Esophagus muscularis mucosa (tissue), 3 donors: ENCODE measurements at regions not wholly inside any gene's neighbourhood (a gene's known extent, or its start where the extent isn't known, plus 50 kb on each side); places are given as distances from the start of the nearest gene placed in this dataset.

Experiments used
- POLR2AphosphoS5 ChIP-seq, 2 donors: sonication (generic); formaldehyde crosslinking; IDR thresholded peaks; one replicate each; pipeline ENCODE4 v1.6.1; 2017; ENCODE audit warnings: antibody characterized with exemption in 2 of 2
- TF ChIP-seq, protein P1 (sequence below), 3 experiments: fragments of 200-600 bp in 2 of 3; fragments of 450-650 bp in 1 of 3; sonication (generic) in 2 of 3; IDR thresholded peaks; one replicate each; pipeline ENCODE4 v1.5.1; 2017 to 2019; ENCODE audit warnings: antibody characterized with exemption in 3 of 3, mild to moderate bottlenecking in 2 of 3, moderate library complexity in 1 of 3

DNA sequence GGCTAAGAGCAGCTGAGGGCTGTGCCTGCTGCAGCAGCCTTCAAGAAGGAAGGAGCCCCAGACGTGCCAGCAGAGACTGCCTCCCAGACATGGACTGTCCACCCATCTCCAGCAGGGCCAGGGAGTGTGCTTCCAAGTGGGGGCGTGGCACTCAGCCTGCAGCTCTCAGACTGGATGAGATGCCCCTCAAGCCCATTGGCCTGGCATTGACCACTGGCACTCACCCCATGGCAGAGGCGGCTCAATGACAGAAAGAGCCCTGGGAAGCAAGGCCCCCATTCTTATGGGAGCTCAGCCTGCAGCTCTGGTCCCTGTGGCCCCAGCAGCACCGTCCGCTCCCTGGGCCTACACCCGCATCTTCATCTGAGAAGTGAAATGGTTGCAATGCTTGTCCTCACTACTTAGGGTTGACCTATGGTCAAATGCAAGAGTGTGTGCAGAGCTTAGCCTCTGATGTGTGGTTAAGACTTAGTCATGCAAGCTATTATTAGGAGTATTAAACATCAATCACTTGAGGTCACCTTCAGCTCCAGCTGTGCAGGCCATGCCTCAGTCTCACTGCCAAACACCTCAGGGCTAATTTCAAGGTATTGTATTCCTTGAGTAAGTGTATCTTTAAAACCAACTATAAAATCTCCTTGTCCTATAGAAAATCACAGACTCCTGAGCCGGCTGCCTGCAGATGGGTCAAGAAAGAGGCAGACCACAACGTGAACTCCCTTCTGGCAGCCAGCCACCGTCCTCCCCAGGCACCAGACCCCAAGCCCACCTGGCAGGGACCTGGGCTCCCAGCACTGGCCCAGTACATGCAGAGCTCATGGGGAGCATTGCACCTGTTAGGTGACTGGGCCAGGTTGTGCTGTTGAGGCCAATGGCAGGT is 194.8 kb downstream of the NDUFA10 start:
- TF ChIP-seq, protein P1, sequence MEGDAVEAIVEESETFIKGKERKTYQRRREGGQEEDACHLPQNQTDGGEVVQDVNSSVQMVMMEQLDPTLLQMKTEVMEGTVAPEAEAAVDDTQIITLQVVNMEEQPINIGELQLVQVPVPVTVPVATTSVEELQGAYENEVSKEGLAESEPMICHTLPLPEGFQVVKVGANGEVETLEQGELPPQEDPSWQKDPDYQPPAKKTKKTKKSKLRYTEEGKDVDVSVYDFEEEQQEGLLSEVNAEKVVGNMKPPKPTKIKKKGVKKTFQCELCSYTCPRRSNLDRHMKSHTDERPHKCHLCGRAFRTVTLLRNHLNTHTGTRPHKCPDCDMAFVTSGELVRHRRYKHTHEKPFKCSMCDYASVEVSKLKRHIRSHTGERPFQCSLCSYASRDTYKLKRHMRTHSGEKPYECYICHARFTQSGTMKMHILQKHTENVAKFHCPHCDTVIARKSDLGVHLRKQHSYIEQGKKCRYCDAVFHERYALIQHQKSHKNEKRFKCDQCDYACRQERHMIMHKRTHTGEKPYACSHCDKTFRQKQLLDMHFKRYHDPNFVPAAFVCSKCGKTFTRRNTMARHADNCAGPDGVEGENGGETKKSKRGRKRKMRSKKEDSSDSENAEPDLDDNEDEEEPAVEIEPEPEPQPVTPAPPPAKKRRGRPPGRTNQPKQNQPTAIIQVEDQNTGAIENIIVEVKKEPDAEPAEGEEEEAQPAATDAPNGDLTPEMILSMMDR (IDR thresholded peaks at IDR 0.05), result no peak
- no peak for TF ChIP-seq POLR2AphosphoS5 (IDR thresholded peaks at IDR 0.05)
